ENCODE measurements at regions not wholly inside any gene's neighbourhood (a gene's known extent, or its start where the extent isn't known, plus 50 kb on each side); places are given as distances from the start of the nearest gene placed in this dataset.

GRCh38 chr19:29420065-29420464 lies 105.7 kb upstream of the VSTM2B start:
- CTCF ChIA-PET, result no interaction called here

GRCh38 chr19:29420482-29421195 lies 105.2 kb upstream of the VSTM2B start:
- Histone ChIP-seq H4K20me1 (ENCODE audit: insufficient read depth) (no peaks in the 10 kb centered on the region), H3K36me3 (replicated peaks in 1 of 2; ENCODE audit: control insufficient read depth in 1 of 2, insufficient read depth in 2 of 2, low read length in 1 of 2) (no peaks in the 10 kb centered on the region), H3K79me2 (ENCODE audit: insufficient read depth) (no peaks in the 10 kb centered on the region), H3K9ac (no peak overlapping the region), H3K4me1 (ENCODE audit: control insufficient read depth in 1 of 2, insufficient read depth in 2 of 2, low read depth in 1 of 2, low read length in 1 of 2) (no peaks in the 10 kb centered on the region), H3K9me2 (no peaks in the 10 kb centered on the region), H3K27me3 (ENCODE audit: insufficient read depth) (0 out of 2 replicates have a peak, but pooled peaks cover 11% of the 10 kb centered on the region), H3F3A (replicated peaks; ENCODE audit: insufficient read depth) (no peaks in the 10 kb centered on the region), H3K4me2 (no peak overlapping the region), H3K4me3 (ENCODE audit: low read depth in 2 of 2, low read length in 1 of 2) (no peak overlapping the region), H3K9me3 (no peaks in the 10 kb centered on the region), H3K27ac (ENCODE audit: low read depth in 2 of 2, low read length in 1 of 2) (no peak overlapping the region), H2AFZ (ENCODE audit: low read depth) (no peak overlapping the region)
- DNase-seq, result no peak
- CTCF ChIA-PET, result no interaction called here
- POLR2A ChIA-PET, result no interaction called here
- TF ChIP-seq USF1 (IDR thresholded peaks at IDR 0.05; ENCODE audit: borderline replicate concordance, low read depth), result no peak
- TF ChIP-seq RXRA (IDR thresholded peaks at IDR 0.05; ENCODE audit: borderline replicate concordance, low read depth), result no peak
- TF ChIP-seq IRF3 (IDR thresholded peaks at IDR 0.05; ENCODE audit: low read depth, low read length), result no peak
- no peak for TF ChIP-seq MXI1 (IDR thresholded peaks at IDR 0.05; ENCODE audit: low read depth, low read length)
- no peak for TF ChIP-seq JUND (IDR thresholded peaks at IDR 0.05)
- TF ChIP-seq RAD21 (IDR thresholded peaks at IDR 0.05; ENCODE audit: low read length), result no peak
- TF ChIP-seq FOXM1 (IDR thresholded peaks at IDR 0.05; ENCODE audit: low read depth), result no peak
- no peak for TF ChIP-seq SIN3A (IDR thresholded peaks at IDR 0.05; ENCODE audit: borderline replicate concordance, low read depth, low read length)
- no peak for TF ChIP-seq EP300 (IDR thresholded peaks at IDR 0.05; ENCODE audit: borderline replicate concordance in 1 of 2, low read depth in 1 of 2, low read length in 1 of 2)
- TF ChIP-seq FOSL2 (IDR thresholded peaks at IDR 0.05; ENCODE audit: borderline replicate concordance, low read depth), result no peak
- no peak for TF ChIP-seq CHD2 (IDR thresholded peaks at IDR 0.05; ENCODE audit: low read length, partially characterized antibody)
- no peak for TF ChIP-seq RFX5 (IDR thresholded peaks at IDR 0.05; ENCODE audit: low read length)
- TF ChIP-seq YY1 (IDR thresholded peaks at IDR 0.05; ENCODE audit: low read depth), result no peak
- TF ChIP-seq PBX3 (IDR thresholded peaks at IDR 0.05), result no peak
- no peak for TF ChIP-seq USF2 (IDR thresholded peaks at IDR 0.05; ENCODE audit: borderline replicate concordance, low read depth, low read length)
- 17% methylated on average over 22 of the region's 22 CpGs for WGBS (ENCODE audit: low lambda C conversion rate)

More at GRCh38 chr19:29420065-29420464, 105.7 kb upstream of the VSTM2B start:
- Histone ChIP-seq H3K9me3 (no peaks in the 10 kb centered on the region), H2AFZ (ENCODE audit: low read depth) (no peak overlapping the region), H4K20me1 (ENCODE audit: insufficient read depth) (no peaks in the 10 kb centered on the region), H3K36me3 (replicated peaks in 1 of 2; ENCODE audit: control insufficient read depth in 1 of 2, insufficient read depth in 2 of 2, low read length in 1 of 2) (no peaks in the 10 kb centered on the region), H3K4me3 (ENCODE audit: low read depth in 2 of 2, low read length in 1 of 2) (no peak overlapping the region), H3F3A (replicated peaks; ENCODE audit: insufficient read depth) (no peaks in the 10 kb centered on the region), H3K9me2 (no peaks in the 10 kb centered on the region), H3K79me2 (ENCODE audit: insufficient read depth) (no peaks in the 10 kb centered on the region), H3K27ac (ENCODE audit: low read depth in 2 of 2, low read length in 1 of 2) (no peak overlapping the region), H3K4me2 (no peak overlapping the region), H3K4me1 (ENCODE audit: control insufficient read depth in 1 of 2, insufficient read depth in 2 of 2, low read depth in 1 of 2, low read length in 1 of 2) (no peaks in the 10 kb centered on the region), H3K27me3 (ENCODE audit: insufficient read depth) (0 out of 2 replicates have a peak, but pooled peaks cover 11% of the 10 kb centered on the region), H3K9ac (no peak overlapping the region)
- no peak for TF ChIP-seq EZH2phosphoT487 (IDR thresholded peaks at IDR 0.05; ENCODE audit: borderline replicate concordance, low read depth)
- TF ChIP-seq RCOR1 (IDR thresholded peaks at IDR 0.05; ENCODE audit: low read length), result no peak
- no peak for TF ChIP-seq TAF1 (IDR thresholded peaks at IDR 0.05; ENCODE audit: borderline replicate concordance, low read depth, low read length)
- no peak for TF ChIP-seq IRF3 (IDR thresholded peaks at IDR 0.05; ENCODE audit: low read depth, low read length)
- TF ChIP-seq GATA2 (CRISPR knock-in tag; IDR thresholded peaks at IDR 0.05), result no peak
- no peak for TF ChIP-seq USF1 (IDR thresholded peaks at IDR 0.05; ENCODE audit: borderline replicate concordance, low read depth)
- no peak for TF ChIP-seq CHD2 (IDR thresholded peaks at IDR 0.05; ENCODE audit: low read length, partially characterized antibody)
- POLR2A ChIA-PET, result no interaction called here
- DNase-seq, result no peak
- WGBS (ENCODE audit: low lambda C conversion rate), result 36% methylated on average over 5 of the region's 5 CpGs

All from SK-N-SH (cell line).